ENCODE measurements at regions not wholly inside any gene's neighbourhood (a gene's known extent, or its start where the extent isn't known, plus 50 kb on each side); places are given as distances from the start of the nearest gene placed in this dataset.

GRCh38 chr15:96756146-96756545, 425.6 kb downstream of the NR2F2 start:
- TF ChIP-seq CTCF (conservative IDR thresholded peaks at IDR 0.05; ENCODE audit: low read depth, low read length): no peak
- no peak for TF ChIP-seq SMC3 (IDR thresholded peaks at IDR 0.05; ENCODE audit: low read depth, low read length)
- TF ChIP-seq, protein P1, sequence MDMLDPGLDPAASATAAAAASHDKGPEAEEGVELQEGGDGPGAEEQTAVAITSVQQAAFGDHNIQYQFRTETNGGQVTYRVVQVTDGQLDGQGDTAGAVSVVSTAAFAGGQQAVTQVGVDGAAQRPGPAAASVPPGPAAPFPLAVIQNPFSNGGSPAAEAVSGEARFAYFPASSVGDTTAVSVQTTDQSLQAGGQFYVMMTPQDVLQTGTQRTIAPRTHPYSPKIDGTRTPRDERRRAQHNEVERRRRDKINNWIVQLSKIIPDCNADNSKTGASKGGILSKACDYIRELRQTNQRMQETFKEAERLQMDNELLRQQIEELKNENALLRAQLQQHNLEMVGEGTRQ (IDR thresholded peaks at IDR 0.05; ENCODE audit: low read depth, low read length): no peak

Data from IMR-90 (cell line).